ENCODE measurements at regions not wholly inside any gene's neighbourhood (a gene's known extent, or its start where the extent isn't known, plus 50 kb on each side); places are given as distances from the start of the nearest gene placed in this dataset.

GRCh38 chr6:85115876-85116275 is 334.0 kb upstream of the NT5E start:
- TF ChIP-seq CTCF (IDR thresholded peaks at IDR 0.05; ENCODE audit: insufficient read depth, low read length, poor library complexity, severe bottlenecking) (no peak), EZH2phosphoT487 (conservative IDR thresholded peaks at IDR 0.05; ENCODE audit: low read length) (no peak)
